Suprapubic skin (tissue), 4 donors: ENCODE measurements at regions not wholly inside any gene's neighbourhood (a gene's known extent, or its start where the extent isn't known, plus 50 kb on each side); places are given as distances from the start of the nearest gene placed in this dataset.
"Not testable (repeated sequence)": the region's sequence is repeated elsewhere in the genome, so short reads cannot be mapped to it uniquely, and the experiment has no call there.

ENCODE experiments used
- DNase-seq, 2 donors: peaks; one replicate each; pipeline ENCODE4 v3.0.0-alpha.2; 2019; ENCODE audit warnings: low spot score in 2 of 2
- H3K27ac ChIP-seq: fragments of 200-600 bp; sonication (generic); one replicate; pipeline ENCODE4 v1.5.1; 2019
- H3K27me3 ChIP-seq: fragments of 200-600 bp; sonication (generic); one replicate; pipeline ENCODE4 v1.5.1; 2019
- H3K36me3 ChIP-seq: fragments of 200-600 bp; sonication (generic); one replicate; pipeline ENCODE4 v1.5.1; 2019
- H3K4me1 ChIP-seq: fragments of 200-600 bp; sonication (generic); one replicate; pipeline ENCODE4 v1.5.1; 2019
- H3K4me3 ChIP-seq: fragments of 200-600 bp; sonication (generic); one replicate; pipeline ENCODE4 v1.5.1; 2019; ENCODE audit warnings: mild to moderate bottlenecking
- H3K9me3 ChIP-seq: fragments of 200-600 bp; sonication (generic); one replicate; pipeline ENCODE4 v1.5.1; 2019
- EP300 ChIP-seq: sonication (generic); formaldehyde crosslinking; IDR thresholded peaks from one replicate; pipeline ENCODE4 v1.6.1; 2017; ENCODE audit warnings: antibody characterized with exemption
- POLR2A ChIP-seq, 2 donors: fragments of 450-650 bp; IDR thresholded peaks; one replicate each; pipeline ENCODE4 v1.6.1; 2017; ENCODE audit warnings: antibody characterized with exemption in 2 of 2, mild to moderate bottlenecking in 2 of 2, moderate library complexity in 2 of 2
- POLR2AphosphoS5 ChIP-seq, 3 donors: sonication (generic); formaldehyde crosslinking; IDR thresholded peaks; one replicate each; pipeline ENCODE4 v1.6.1; 2017; ENCODE audit warnings: antibody characterized with exemption in 3 of 3
- WGBS: methylation state at CpG from one replicate; pipeline ENCODE4 v1.1.5; 2018; 5-methylcytosine and 5-hydroxymethylcytosine counted together
- TF ChIP-seq, protein P1 (sequence below), 2 donors: fragments of 200-600 bp in 1 of 2; fragments of 450-650 bp in 1 of 2; sonication (generic) in 1 of 2; IDR thresholded peaks; one replicate each; pipeline ENCODE4 v1.5.1; 2016 to 2019; ENCODE audit warnings: antibody characterized with exemption in 2 of 2, mild to moderate bottlenecking in 1 of 2, moderate library complexity in 1 of 2

DNA sequence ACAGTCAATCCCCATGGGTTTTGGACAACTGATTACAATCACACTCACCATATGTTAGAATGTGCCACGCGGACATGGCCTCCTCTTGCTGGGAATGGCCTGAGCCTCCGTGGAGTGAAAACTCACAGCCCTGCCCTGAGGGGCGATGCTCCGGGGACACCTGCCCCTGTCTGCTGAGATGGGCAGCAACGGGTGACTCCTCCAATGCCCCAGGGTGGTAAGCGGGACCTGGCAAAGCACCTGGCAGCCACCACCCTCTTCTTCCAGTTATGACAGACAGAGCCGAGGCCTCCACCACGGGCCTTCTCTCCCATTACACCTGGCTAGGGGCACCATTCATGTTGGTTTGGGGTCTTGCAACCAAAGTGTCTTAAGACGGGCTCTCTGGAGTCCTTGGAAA, 94.9 kb upstream of the COL5A1 start:
- WGBS = 58% methylated on average over 7 of the region's 10 CpGs
- TF ChIP-seq, protein P1, sequence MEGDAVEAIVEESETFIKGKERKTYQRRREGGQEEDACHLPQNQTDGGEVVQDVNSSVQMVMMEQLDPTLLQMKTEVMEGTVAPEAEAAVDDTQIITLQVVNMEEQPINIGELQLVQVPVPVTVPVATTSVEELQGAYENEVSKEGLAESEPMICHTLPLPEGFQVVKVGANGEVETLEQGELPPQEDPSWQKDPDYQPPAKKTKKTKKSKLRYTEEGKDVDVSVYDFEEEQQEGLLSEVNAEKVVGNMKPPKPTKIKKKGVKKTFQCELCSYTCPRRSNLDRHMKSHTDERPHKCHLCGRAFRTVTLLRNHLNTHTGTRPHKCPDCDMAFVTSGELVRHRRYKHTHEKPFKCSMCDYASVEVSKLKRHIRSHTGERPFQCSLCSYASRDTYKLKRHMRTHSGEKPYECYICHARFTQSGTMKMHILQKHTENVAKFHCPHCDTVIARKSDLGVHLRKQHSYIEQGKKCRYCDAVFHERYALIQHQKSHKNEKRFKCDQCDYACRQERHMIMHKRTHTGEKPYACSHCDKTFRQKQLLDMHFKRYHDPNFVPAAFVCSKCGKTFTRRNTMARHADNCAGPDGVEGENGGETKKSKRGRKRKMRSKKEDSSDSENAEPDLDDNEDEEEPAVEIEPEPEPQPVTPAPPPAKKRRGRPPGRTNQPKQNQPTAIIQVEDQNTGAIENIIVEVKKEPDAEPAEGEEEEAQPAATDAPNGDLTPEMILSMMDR (IDR thresholded peaks at IDR 0.05) = no peak
- TF ChIP-seq POLR2AphosphoS5 (IDR thresholded peaks at IDR 0.05) (no peak), EP300 (no peak)
- Histone ChIP-seq H3K36me3 (no peaks in the 10 kb centered on the region), H3K4me3 (no peak overlapping the region), H3K27me3 (peaks cover 43% of the 10 kb centered on the region), H3K9me3 (no peaks in the 10 kb centered on the region), H3K4me1 (peaks cover 21% of the 10 kb centered on the region), H3K27ac (no peak overlapping the region)
- DNase-seq = no peak

DNA sequence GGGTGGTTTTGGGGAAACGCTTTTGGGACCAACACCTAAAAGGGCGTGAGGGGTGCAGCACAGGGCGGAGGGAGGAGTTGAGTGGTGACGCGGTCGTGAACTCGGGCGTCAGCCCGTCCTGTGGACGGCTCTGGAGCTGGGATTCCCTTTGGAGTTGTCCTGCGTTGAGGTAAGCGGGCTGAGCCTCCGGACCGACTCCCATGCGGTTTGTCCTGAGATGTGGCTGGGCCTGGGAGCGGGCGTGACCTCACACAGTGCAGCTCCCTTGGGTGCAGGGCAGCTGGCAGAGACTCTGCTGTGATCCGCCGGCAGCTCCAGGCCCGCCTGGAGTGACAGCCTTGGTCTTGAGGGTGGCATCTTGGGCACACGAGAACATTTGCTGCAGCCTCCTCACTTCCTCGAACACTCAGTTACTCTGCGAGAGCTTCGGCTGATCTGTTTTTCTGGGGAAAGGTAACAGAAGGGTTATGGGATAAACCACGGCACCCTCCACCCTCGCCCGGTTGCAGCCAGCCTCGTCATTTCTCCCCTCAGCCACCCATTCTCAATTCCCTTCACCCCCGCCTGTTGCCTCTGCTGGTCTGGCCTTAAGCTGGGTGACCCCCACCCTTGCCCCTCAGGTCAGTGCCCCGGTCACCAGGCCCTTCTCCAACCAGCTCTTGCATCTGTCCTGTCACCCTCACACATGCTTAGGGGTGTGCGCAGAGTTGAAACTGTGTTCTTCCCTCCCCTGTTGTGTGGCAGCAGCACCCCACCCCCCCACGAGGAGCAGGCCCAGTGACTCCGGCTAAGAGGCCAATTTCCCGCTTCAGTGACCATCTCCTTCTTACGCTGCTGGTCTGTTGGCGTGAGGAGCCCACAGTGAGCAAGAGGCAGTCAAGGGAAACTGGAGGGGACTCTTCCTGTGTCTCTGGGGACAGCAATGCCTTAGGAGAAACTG, 94.2 kb upstream of the COL5A1 start:
- Histone ChIP-seq H3K27ac (no peak overlapping the region), H3K27me3 (peaks cover 43% of the 10 kb centered on the region), H3K36me3 (no peaks in the 10 kb centered on the region), H3K4me1 (peaks cover 28% of the 10 kb centered on the region), H3K4me3 (no peak overlapping the region), H3K9me3 (no peaks in the 10 kb centered on the region)
- WGBS = 91% methylated on average over 34 of the region's 36 CpGs
- no peak for DNase-seq
- TF ChIP-seq, protein P1 (IDR thresholded peaks at IDR 0.05) = no peak
- TF ChIP-seq POLR2AphosphoS5 (IDR thresholded peaks at IDR 0.05) = no peak
- no peak for TF ChIP-seq EP300

DNA sequence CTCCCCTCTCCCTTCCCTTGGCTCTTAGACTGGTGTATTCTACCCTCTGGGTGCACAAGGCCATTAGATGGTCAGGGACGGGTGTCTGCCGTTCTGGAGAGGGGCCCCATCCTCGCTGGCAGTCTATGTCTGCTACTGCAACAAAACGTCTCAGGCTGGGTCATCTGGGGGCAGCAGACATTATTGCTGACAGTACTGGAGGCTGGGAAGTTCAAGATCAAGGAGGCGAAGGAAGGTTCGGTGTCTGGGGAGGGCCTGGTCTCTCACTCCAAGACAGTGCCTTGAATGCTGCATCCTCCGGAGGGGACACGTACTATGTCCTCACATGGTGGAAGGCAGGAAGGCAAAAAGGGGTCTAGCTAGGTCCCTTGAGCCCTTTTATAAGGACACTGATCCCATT, 93.4 kb upstream of the COL5A1 start:
- no peaks in the 10 kb centered on the region for H3K9me3 ChIP-seq
- DNase-seq = no peak
- H3K27me3 ChIP-seq = peaks cover 49% of the 10 kb centered on the region
- H3K36me3 ChIP-seq = no peaks in the 10 kb centered on the region
- peaks cover 36% of the 10 kb centered on the region for H3K4me1 ChIP-seq
- H3K4me3 ChIP-seq = no peak overlapping the region
- 91% methylated on average over 8 of the region's 8 CpGs for WGBS
- TF ChIP-seq EP300 (no peak), POLR2A (IDR thresholded peaks at IDR 0.05) (no peak), POLR2AphosphoS5 (IDR thresholded peaks at IDR 0.05) (no peak)
- TF ChIP-seq, protein P1 (IDR thresholded peaks at IDR 0.05) = no peak
- H3K27ac ChIP-seq = no peak overlapping the region

DNA sequence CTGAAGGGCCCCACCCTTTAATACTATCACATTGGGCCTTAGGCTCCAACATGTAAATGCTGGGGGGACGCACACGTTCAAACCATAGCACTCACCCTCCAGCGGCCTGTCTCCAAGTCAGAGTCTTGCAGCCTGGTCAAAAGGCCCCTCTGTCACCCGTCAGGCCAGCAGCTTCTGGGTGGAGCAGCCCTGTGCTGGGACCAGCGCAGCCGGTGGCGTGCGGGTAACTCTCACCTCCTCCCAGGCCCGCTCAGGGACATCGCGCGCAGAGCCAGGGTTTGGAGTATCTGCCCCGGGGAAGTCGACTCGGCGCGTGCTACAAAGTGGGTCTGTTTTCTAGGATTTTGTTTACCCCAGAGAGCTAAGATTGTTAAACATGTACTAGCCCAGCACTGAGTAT, 93.0 kb upstream of the COL5A1 start:
- TF ChIP-seq EP300 (no peak), POLR2AphosphoS5 (IDR thresholded peaks at IDR 0.05) (no peak), POLR2A (IDR thresholded peaks at IDR 0.05) (no peak)
- TF ChIP-seq, protein P1 (IDR thresholded peaks at IDR 0.05) = no peak
- H3K27ac ChIP-seq = no peak overlapping the region
- no peaks in the 10 kb centered on the region for H3K36me3 ChIP-seq
- no peaks in the 10 kb centered on the region for H3K9me3 ChIP-seq
- WGBS = 86% methylated on average over 14 of the region's 17 CpGs
- H3K4me3 ChIP-seq = no peak overlapping the region
- peaks cover 53% of the 10 kb centered on the region for H3K27me3 ChIP-seq
- DNase-seq = no peak
- H3K4me1 ChIP-seq = peaks cover 40% of the 10 kb centered on the region

DNA sequence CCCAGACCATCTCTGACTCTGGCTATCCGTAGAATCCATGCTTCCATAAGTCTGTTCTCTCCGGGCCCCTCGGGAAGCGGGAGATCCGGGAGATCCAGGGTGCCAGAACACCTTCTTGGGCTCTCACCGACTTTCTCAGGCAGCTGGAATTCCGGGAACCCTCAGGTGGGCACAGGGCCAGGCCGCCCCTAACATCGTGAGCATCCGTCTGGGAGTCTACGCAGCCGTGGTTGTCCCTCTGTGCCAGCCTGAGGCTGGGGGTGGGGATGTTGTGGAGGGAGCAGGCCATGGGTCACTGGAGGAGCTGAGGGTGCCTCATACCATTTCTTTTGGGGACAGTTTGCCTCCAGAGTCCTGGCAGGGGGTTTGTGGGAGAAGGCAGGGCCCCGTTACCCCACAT, 92.3 kb upstream of the COL5A1 start:
- 93% methylated on average over 12 of the region's 13 CpGs for WGBS
- peaks cover 47% of the 10 kb centered on the region for H3K4me1 ChIP-seq
- DNase-seq = no peak
- H3K27me3 ChIP-seq = peaks cover 54% of the 10 kb centered on the region
- no peaks in the 10 kb centered on the region for H3K36me3 ChIP-seq
- TF ChIP-seq POLR2A (IDR thresholded peaks at IDR 0.05) (no peak), POLR2AphosphoS5 (IDR thresholded peaks at IDR 0.05) (no peak), EP300 (no peak)
- TF ChIP-seq, protein P1 (IDR thresholded peaks at IDR 0.05) = no peak
- no peak overlapping the region for H3K4me3 ChIP-seq
- no peaks in the 10 kb centered on the region for H3K9me3 ChIP-seq
- H3K27ac ChIP-seq = no peak overlapping the region

DNA sequence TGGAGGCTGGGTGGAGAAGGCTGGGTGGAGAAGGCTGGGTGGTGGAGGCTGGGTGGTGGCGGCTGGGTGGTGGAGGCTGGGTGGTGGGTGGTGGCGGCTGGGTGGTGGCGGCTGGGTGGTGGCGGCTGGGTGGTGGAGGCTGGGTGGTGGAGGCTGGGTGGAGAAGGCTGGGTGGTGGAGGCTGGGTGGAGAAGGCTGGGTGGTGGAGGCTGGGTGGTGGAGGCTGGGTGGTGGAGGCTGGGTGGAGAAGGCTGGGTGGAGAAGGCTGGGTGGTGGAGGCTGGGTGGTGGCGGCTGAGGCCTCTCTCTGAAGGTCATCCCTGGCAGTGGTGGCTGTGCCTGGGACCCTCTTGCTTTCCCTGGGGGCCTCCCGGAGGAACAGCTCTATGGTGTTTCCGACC, 91.5 kb upstream of the COL5A1 start:
- peaks cover 48% of the 10 kb centered on the region for H3K4me1 ChIP-seq
- H3K9me3 ChIP-seq, H3K4me3 ChIP-seq, DNase-seq, H3K36me3 ChIP-seq, H3K27ac ChIP-seq: not testable (repeated sequence)
- WGBS = 92% methylated on average over 7 of the region's 7 CpGs
- peaks cover 49% of the 10 kb centered on the region for H3K27me3 ChIP-seq
